K562 (cell line): ENCODE measurements at regions not wholly inside any gene's neighbourhood (a gene's known extent, or its start where the extent isn't known, plus 50 kb on each side); places are given as distances from the start of the nearest gene placed in this dataset.

Source experiments
- ATAC-seq: fragments of 200-7000 bp; cut with Tn5 transposase; 3 replicates; pipeline ENCODE4 v1.9.1; 2020; ENCODE audit warnings: moderate library complexity
- BruUV-seq: library from RNA; stranded (reverse); fragments of 400-500 nt; replicated peaks from 2 replicates; lab custom pipeline; 2021; lab: Mats Ljungman, UMichigan
- CTCF ChIA-PET: fragments of 300-600 bp; formaldehyde crosslinking; extraction: SDS; loops from one replicate; lab custom pipeline; 2021; ENCODE audit warnings: low intra/inter-chr PET ratio; lab: Yijun Ruan, JAX
- POLR2A ChIA-PET: fragments of 300-600, 350-650 bp; sonication (Branson Sonifier 250); formaldehyde crosslinking; extraction: SDS; loops from one replicate; lab custom pipeline; 2021; ENCODE audit warnings: antibody characterized with exemption, inconsistent platforms; lab: Yijun Ruan, JAX
- DNase-seq, 4 experiments: peaks; one replicate each; pipeline versions ENCODE4 v3.0.0 to v3.0.0-alpha.2; 2011 to 2018; ENCODE audit warnings: low spot score in 3 of 4, mixed read lengths in 3 of 4; ENCODE audit errors: extremely low read depth in 1 of 4
- FAIRE-seq: peaks from 2 replicates; lab custom pipeline; 2011; peaks lifted over from hg19 to GRCh38; lab: Jason Lieb, UNC
- H2AFZ ChIP-seq: 2 replicates; pipeline ENCODE4 v1.6.0; 2011; ENCODE audit warnings: low read depth, low read length, control low read depth, inconsistent platforms
- H3K27ac ChIP-seq: fragments of 200-600 bp; 3 replicates; pipeline ENCODE4 v1.8.0; 2011; ENCODE audit warnings: low read depth, mild to moderate bottlenecking, control low read depth, inconsistent platforms, low read length, moderate library complexity, mixed read lengths; ENCODE audit errors: extremely low read depth
- H3K27me3 ChIP-seq, 2 experiments: fragments of 300-600 bp in 1 of 2; 2 replicates in 1 of 2; 3 replicates in 1 of 2; pipeline versions ENCODE4 v1.6.0 to v1.8.0; 2011; ENCODE audit warnings: inconsistent platforms in 2 of 2, low read length in 2 of 2, mild to moderate bottlenecking in 1 of 2, mixed read lengths in 1 of 2, moderate library complexity in 1 of 2; ENCODE audit not compliant: control insufficient read depth in 2 of 2, insufficient read depth in 2 of 2
- H3K36me3 ChIP-seq: fragments of 300-600 bp; 3 replicates; pipeline ENCODE4 v1.8.0; 2011; ENCODE audit warnings: mild to moderate bottlenecking, low read length, inconsistent platforms; ENCODE audit not compliant: control insufficient read depth, insufficient read depth
- H3K4me1 ChIP-seq, 2 experiments: fragments of 200-600 bp in 1 of 2; replicated peaks in 1 of 2; 2 replicates in 1 of 2; 3 replicates in 1 of 2; pipeline versions ENCODE4 v1.5.1 to v1.8.0; 2011; ENCODE audit warnings: inconsistent platforms in 2 of 2, low read length in 2 of 2, mild to moderate bottlenecking in 1 of 2, mixed read lengths in 1 of 2, moderate library complexity in 1 of 2; ENCODE audit not compliant: control insufficient read depth in 2 of 2, insufficient read depth in 2 of 2
- H3K4me2 ChIP-seq: 2 replicates; pipeline ENCODE4 v1.6.1; 2011; ENCODE audit warnings: low read length, control low read depth, inconsistent platforms, mixed read lengths; ENCODE audit not compliant: insufficient read depth
- H3K4me3 ChIP-seq: fragments of 200-600 bp; sonication (generic), shearing (Covaris generic); 2 replicates; pipeline ENCODE4 v1.5.1; 2016; ENCODE audit warnings: control low read depth, inconsistent platforms
- H3K79me2 ChIP-seq: fragments of 200-600 bp; 3 replicates; pipeline ENCODE4 v1.8.0; 2011; ENCODE audit warnings: low read length, inconsistent platforms; ENCODE audit not compliant: control insufficient read depth, insufficient read depth
- H3K9ac ChIP-seq, 2 experiments: 2 replicates each; pipeline versions ENCODE4 v1.6.0 to v1.6.1; 2011; ENCODE audit warnings: low read depth in 2 of 2, low read length in 2 of 2, control low read depth in 1 of 2, inconsistent platforms in 1 of 2, mild to moderate bottlenecking in 1 of 2, mixed read lengths in 1 of 2; ENCODE audit not compliant: insufficient read depth in 1 of 2
- H3K9me1 ChIP-seq: one replicate; pipeline ENCODE4 v1.6.0; 2011; ENCODE audit warnings: inconsistent platforms, mild to moderate bottlenecking, low read length, moderate library complexity; ENCODE audit not compliant: control insufficient read depth, insufficient read depth
- H3K9me3 ChIP-seq: replicated peaks from 2 replicates; pipeline ENCODE4 v1.5.1; 2011; ENCODE audit warnings: low read depth, low read length, inconsistent platforms; ENCODE audit not compliant: control insufficient read depth, insufficient read depth
- H4K20me1 ChIP-seq: replicated peaks from 2 replicates; pipeline ENCODE4 v1.6.1; 2011; ENCODE audit warnings: low read length, inconsistent platforms, mixed read lengths; ENCODE audit not compliant: control insufficient read depth, insufficient read depth
- CEBPG ChIP-seq, 3 experiments: fragments of 200-800 bp in 1 of 3; sonication (Bioruptor generic) in 1 of 3; sonication (generic) in 1 of 3; formaldehyde crosslinking in 1 of 3; IDR thresholded peaks in 2 of 3; conservative IDR thresholded peaks in 1 of 3; 2 replicates each; pipeline versions ENCODE4 v1.6.1 to v1.8.0; 2016 to 2022; ENCODE audit warnings: missing compliant biosample characterization in 2 of 3, missing genetic modification characterization in 2 of 3, mild to moderate bottlenecking in 1 of 3, missing genetic modification reagents in 1 of 3
- MYC ChIP-seq, 2 experiments: fragments of 250-450 bp in 1 of 2; sonication (Bioruptor Pico) in 1 of 2; IDR thresholded peaks; 2 replicates each; pipeline versions ENCODE4 v1.5.1 to v1.6.1; 2012 to 2021; ENCODE audit warnings: low read depth in 2 of 2, borderline replicate concordance in 1 of 2, improper control_type of control experiment in 1 of 2, low read length in 1 of 2, mild to moderate bottlenecking in 1 of 2, moderate library complexity in 1 of 2
- NKRF ChIP-seq: fragments of 450-650 bp; IDR thresholded peaks from 2 replicates; pipeline ENCODE4 v1.6.1; 2016; ENCODE audit warnings: borderline replicate concordance
- PCBP1 ChIP-seq: fragments of 200-400 bp; formaldehyde crosslinking; IDR thresholded peaks from 2 replicates; pipeline ENCODE4 v1.6.1; 2018; ENCODE audit warnings: mild to moderate bottlenecking, low read depth, low read length; ENCODE audit not compliant: poor library complexity, severe bottlenecking
- POLR2G ChIP-seq: fragments of 200-400 bp; formaldehyde crosslinking; IDR thresholded peaks from 2 replicates; pipeline ENCODE4 v1.6.1; 2017; ENCODE audit warnings: low read depth, mild to moderate bottlenecking, antibody characterized with exemption, low read length, moderate library complexity
- RFX7 ChIP-seq: fragments of 250-450 bp; sonication (Bioruptor Pico); IDR thresholded peaks from 2 replicates; pipeline ENCODE4 v1.5.1; 2021; ENCODE audit warnings: mild to moderate bottlenecking
- SLC30A9 ChIP-seq: fragments of 250-450 bp; sonication (Bioruptor Pico); IDR thresholded peaks from 2 replicates; pipeline ENCODE4 v1.8.0; 2022; ENCODE audit warnings: mild to moderate bottlenecking, moderate library complexity
- TCFL5 ChIP-seq: fragments of 250-450 bp; sonication (Bioruptor Pico); conservative IDR thresholded peaks from 2 replicates; pipeline ENCODE4 v1.6.1; 2021; ENCODE audit warnings: mild to moderate bottlenecking, moderate library complexity, matching md5 sums
- ZNF282 ChIP-seq: sonication (generic); formaldehyde crosslinking; IDR thresholded peaks from 2 replicates; pipeline ENCODE4 v1.8.1; 2023; ENCODE audit warnings: missing genetic modification reagents
- WGBS: fragments of 100-300 bp; shearing (Covaris generic); methylation state at CpG from one replicate; pipeline ENCODE4 v1.1.6; 2016; ENCODE audit warnings: low coverage, mixed read lengths; ENCODE audit not compliant: insufficient coverage; ENCODE audit errors: missing lambda C conversion rate; 5-methylcytosine and 5-hydroxymethylcytosine counted together
- in situ Hi-C: fragments of 300-500 bp; cut with MboI; formaldehyde crosslinking; loops from 4 replicates; pipeline ENCODE4 v1.15.0; 2018; ENCODE audit warnings: inconsistent platforms, mixed read lengths
- intact Hi-C: fragments of 100-400 bp; cut with micrococcal nuclease; formaldehyde crosslinking; loops from 2 replicates; pipeline ENCODE4 v1.14.2; 2022
- TF ChIP-seq, protein P1 (sequence below): sonication (generic); formaldehyde crosslinking; IDR thresholded peaks from 2 replicates; pipeline ENCODE4 v1.8.1; 2023; ENCODE audit warnings: missing genetic modification reagents, mild to moderate bottlenecking, borderline replicate concordance

- WGBS, result 0% methylated on average over 1 of the region's 1 CpG
- no peaks in the 10 kb centered on the region for H3K9me1 ChIP-seq
- ATAC-seq (no peak), FAIRE-seq (no peak), DNase-seq (no peak)
- TF ChIP-seq CEBPG (CRISPR knock-in tag; IDR thresholded peaks at IDR 0.05) (no peak), CEBPG (tag; conservative IDR thresholded peaks at IDR 0.05 in 1 of 2, IDR thresholded peaks at IDR 0.05 in 1 of 2) (no peak), ZNF282 (CRISPR knock-in tag) (no peak), TCFL5 (no peak), RFX7 (CRISPR knock-in tag) (no peak), SLC30A9 (CRISPR knock-in tag) (no peak), MYC (IDR thresholded peaks at IDR 0.05; ENCODE audit: low read depth, low read length) (no peak), MYC (CRISPR knock-in tag; IDR thresholded peaks at IDR 0.05; ENCODE audit: borderline replicate concordance, low read depth) (no peak), POLR2G (no peak), NKRF (no peak), PCBP1 (no peak)
- TF ChIP-seq, protein P1, sequence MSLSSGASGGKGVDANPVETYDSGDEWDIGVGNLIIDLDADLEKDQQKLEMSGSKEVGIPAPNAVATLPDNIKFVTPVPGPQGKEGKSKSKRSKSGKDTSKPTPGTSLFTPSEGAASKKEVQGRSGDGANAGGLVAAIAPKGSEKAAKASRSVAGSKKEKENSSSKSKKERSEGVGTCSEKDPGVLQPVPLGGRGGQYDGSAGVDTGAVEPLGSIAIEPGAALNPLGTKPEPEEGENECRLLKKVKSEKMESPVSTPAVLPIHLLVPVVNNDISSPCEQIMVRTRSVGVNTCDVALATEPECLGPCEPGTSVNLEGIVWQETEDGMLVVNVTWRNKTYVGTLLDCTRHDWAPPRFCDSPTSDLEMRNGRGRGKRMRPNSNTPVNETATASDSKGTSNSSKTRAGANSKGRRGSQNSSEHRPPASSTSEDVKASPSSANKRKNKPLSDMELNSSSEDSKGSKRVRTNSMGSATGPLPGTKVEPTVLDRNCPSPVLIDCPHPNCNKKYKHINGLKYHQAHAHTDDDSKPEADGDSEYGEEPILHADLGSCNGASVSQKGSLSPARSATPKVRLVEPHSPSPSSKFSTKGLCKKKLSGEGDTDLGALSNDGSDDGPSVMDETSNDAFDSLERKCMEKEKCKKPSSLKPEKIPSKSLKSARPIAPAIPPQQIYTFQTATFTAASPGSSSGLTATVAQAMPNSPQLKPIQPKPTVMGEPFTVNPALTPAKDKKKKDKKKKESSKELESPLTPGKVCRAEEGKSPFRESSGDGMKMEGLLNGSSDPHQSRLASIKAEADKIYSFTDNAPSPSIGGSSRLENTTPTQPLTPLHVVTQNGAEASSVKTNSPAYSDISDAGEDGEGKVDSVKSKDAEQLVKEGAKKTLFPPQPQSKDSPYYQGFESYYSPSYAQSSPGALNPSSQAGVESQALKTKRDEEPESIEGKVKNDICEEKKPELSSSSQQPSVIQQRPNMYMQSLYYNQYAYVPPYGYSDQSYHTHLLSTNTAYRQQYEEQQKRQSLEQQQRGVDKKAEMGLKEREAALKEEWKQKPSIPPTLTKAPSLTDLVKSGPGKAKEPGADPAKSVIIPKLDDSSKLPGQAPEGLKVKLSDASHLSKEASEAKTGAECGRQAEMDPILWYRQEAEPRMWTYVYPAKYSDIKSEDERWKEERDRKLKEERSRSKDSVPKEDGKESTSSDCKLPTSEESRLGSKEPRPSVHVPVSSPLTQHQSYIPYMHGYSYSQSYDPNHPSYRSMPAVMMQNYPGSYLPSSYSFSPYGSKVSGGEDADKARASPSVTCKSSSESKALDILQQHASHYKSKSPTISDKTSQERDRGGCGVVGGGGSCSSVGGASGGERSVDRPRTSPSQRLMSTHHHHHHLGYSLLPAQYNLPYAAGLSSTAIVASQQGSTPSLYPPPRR, result no peak
- intact Hi-C loops, result no loop called here
- H3K9me3 ChIP-seq, result peaks cover 3% of the 10 kb centered on the region
- H2AFZ ChIP-seq, result no peak overlapping the region
- no peak overlapping the region for H3K4me3 ChIP-seq
- POLR2A ChIA-PET, result no interaction called here
- no peaks in the 10 kb centered on the region for H3K36me3 ChIP-seq
- H4K20me1 ChIP-seq, result no peaks in the 10 kb centered on the region
- H3K4me1 ChIP-seq, result no peaks in the 10 kb centered on the region
- no peaks in the 10 kb centered on the region for H3K79me2 ChIP-seq
- no peaks in the 10 kb centered on the region for H3K27me3 ChIP-seq
- no peak overlapping the region for H3K27ac ChIP-seq
- CTCF ChIA-PET, result no interaction called here
- no TSS peak for BruUV-seq
- in situ Hi-C loops, result no loop called here
- H3K9ac ChIP-seq, result no peak overlapping the region
- H3K4me2 ChIP-seq, result no peak overlapping the region
Measured at GRCh38 chr12:70106347-70106746, 136.9 kb upstream of the CNOT2 start.
